Mesendoderm (in vitro differentiated cells): ENCODE measurements at regions not wholly inside any gene's neighbourhood (a gene's known extent, or its start where the extent isn't known, plus 50 kb on each side); places are given as distances from the start of the nearest gene placed in this dataset.

Experiments
- DNase-seq: peaks from one replicate; pipeline ENCODE4 v3.0.0; 2013
- H2AK5ac ChIP-seq: 2 replicates; pipeline ENCODE4 v1.6.1; 2013; ENCODE audit warnings: low read length, inconsistent platforms
- H2BK120ac ChIP-seq: 2 replicates; pipeline ENCODE4 v1.6.1; 2013; ENCODE audit warnings: low read depth, mild to moderate bottlenecking, low read length, moderate library complexity, mixed read lengths
- H2BK15ac ChIP-seq: replicated peaks from 2 replicates; pipeline ENCODE4 v1.6.1; 2013; ENCODE audit warnings: low read depth, mild to moderate bottlenecking, moderate library complexity
- H2BK5ac ChIP-seq: 2 replicates; pipeline ENCODE4 v1.6.1; 2013; ENCODE audit warnings: low read length, inconsistent platforms
- H3K18ac ChIP-seq: 2 replicates; pipeline ENCODE4 v1.6.1; 2013; ENCODE audit warnings: mild to moderate bottlenecking, low read length, mixed read lengths
- H3K23ac ChIP-seq: one replicate; pipeline ENCODE4 v1.6.1; 2013; ENCODE audit warnings: low read length
- H3K27ac ChIP-seq: 2 replicates; pipeline ENCODE4 v1.5.1; 2013; ENCODE audit warnings: low read depth, mild to moderate bottlenecking, inconsistent platforms, low read length, moderate library complexity
- H3K27me3 ChIP-seq: 2 replicates; pipeline ENCODE4 v1.6.1; 2013; ENCODE audit warnings: low read length, control low read depth, mild to moderate bottlenecking, inconsistent platforms; ENCODE audit not compliant: insufficient read depth, poor library complexity
- H3K36me3 ChIP-seq: 2 replicates; pipeline ENCODE4 v1.6.1; 2013; ENCODE audit warnings: low read length, inconsistent platforms; ENCODE audit not compliant: control insufficient read depth, insufficient read depth
- H3K4ac ChIP-seq: one replicate; pipeline ENCODE4 v1.6.1; 2013; ENCODE audit warnings: low read depth, mild to moderate bottlenecking, low read length, moderate library complexity
- H3K4me1 ChIP-seq: 2 replicates; pipeline ENCODE4 v1.6.1; 2013; ENCODE audit warnings: low read depth, low read length, inconsistent platforms; ENCODE audit not compliant: control insufficient read depth
- H3K4me2 ChIP-seq: 2 replicates; pipeline ENCODE4 v1.6.1; 2013; ENCODE audit warnings: low read length
- H3K4me3 ChIP-seq: 2 replicates; pipeline ENCODE4 v1.5.1; 2013; ENCODE audit warnings: mild to moderate bottlenecking, low read length
- H3K56ac ChIP-seq: one replicate; pipeline ENCODE4 v1.6.1; 2013; ENCODE audit warnings: low read length
- H3K79me1 ChIP-seq: 2 replicates; pipeline ENCODE4 v1.6.1; 2013; ENCODE audit warnings: low read length, inconsistent platforms
- H3K79me2 ChIP-seq: 2 replicates; pipeline ENCODE4 v1.6.1; 2013; ENCODE audit warnings: mild to moderate bottlenecking, low read length; ENCODE audit not compliant: control insufficient read depth, insufficient read depth
- H3K9ac ChIP-seq: 2 replicates; pipeline ENCODE4 v1.6.1; 2013; ENCODE audit warnings: low read length, inconsistent platforms
- H4K5ac ChIP-seq: one replicate; pipeline ENCODE4 v1.6.1; 2013; ENCODE audit warnings: low read length
- H4K8ac ChIP-seq: one replicate; pipeline ENCODE4 v1.6.1; 2013; ENCODE audit warnings: low read depth, mild to moderate bottlenecking, control low read depth, low read length, moderate library complexity
- WGBS: extraction: QIAGEN DNeasy Blood & Tissue Kit; methylation state at CpG from one replicate; pipeline ENCODE4 v1.1.7; 2013; ENCODE audit warnings: low lambda C conversion rate, missing lambda C conversion rate; ENCODE audit not compliant: insufficient coverage; ENCODE audit errors: extremely low coverage; 5-methylcytosine and 5-hydroxymethylcytosine counted together

DNA sequence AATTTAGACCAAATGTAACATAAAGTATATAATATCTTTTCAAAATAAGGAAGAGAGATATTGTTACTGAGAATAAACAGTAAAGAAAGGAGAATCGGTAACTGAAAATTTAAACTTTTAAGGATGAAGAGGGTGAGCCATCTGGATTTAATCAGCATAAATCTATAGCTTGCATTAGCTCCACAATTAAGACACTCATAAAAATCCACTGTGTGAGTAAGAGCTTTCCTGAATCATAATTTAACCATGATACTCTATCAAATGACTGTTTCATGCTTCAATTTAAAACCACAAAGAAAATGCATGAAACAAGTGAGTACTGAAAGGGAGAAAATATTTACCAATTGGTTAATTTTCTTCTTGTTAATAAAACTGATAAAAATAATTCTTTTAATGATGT lies 951.5 kb upstream of the SLIT2 start:
- Histone ChIP-seq H2BK15ac (no peak overlapping the region), H3K23ac (no peak overlapping the region), H4K8ac (no peak overlapping the region), H3K18ac (no peak overlapping the region), H3K27ac (no peak overlapping the region), H3K9ac (no peak overlapping the region), H3K79me2 (no peaks in the 10 kb centered on the region), H2BK5ac (no peak overlapping the region), H3K56ac (no peak overlapping the region), H3K4me3 (no peak overlapping the region), H3K4me2 (no peak overlapping the region), H3K27me3 (no peaks in the 10 kb centered on the region), H4K5ac (no peak overlapping the region), H3K79me1 (no peaks in the 10 kb centered on the region), H3K4ac (no peak overlapping the region), H3K4me1 (no peaks in the 10 kb centered on the region), H2AK5ac (no peak overlapping the region), H2BK120ac (no peak overlapping the region), H3K36me3 (no peaks in the 10 kb centered on the region)
- no CpG with 5 or more reads among the region's 1 CpG for WGBS
- no peak for DNase-seq

DNA sequence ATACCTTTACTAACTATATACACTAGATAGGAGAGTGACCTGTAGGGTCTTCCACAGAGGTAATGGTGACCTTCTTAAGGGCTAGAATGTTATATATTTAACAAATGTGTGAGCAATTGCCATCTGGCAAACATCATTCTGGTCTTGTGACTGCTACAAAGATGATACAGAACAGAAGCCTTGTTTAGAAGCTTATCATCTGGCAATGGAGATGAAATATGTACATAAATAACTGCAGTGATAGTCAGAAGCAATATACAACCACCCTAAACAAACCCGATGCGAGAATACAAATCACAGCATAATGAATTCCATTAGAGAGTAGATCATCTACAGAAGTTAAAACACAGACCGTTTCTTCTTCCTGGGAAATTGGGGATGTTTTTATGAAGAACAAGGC lies 952.7 kb upstream of the SLIT2 start:
- no peak for DNase-seq
- no peak overlapping the region for H2BK15ac ChIP-seq
- H3K4me2 ChIP-seq, result no peak overlapping the region
- no peaks in the 10 kb centered on the region for H3K4me1 ChIP-seq
- H3K56ac ChIP-seq, result no peak overlapping the region
- no peak overlapping the region for H2BK120ac ChIP-seq
- H3K27me3 ChIP-seq, result no peaks in the 10 kb centered on the region
- H3K23ac ChIP-seq, result no peak overlapping the region
- H3K4me3 ChIP-seq, result no peak overlapping the region
- no peak overlapping the region for H3K4ac ChIP-seq
- WGBS, result no CpG with 5 or more reads among the region's 3 CpGs
- no peak overlapping the region for H3K27ac ChIP-seq
- H3K9ac ChIP-seq, result no peak overlapping the region
- no peaks in the 10 kb centered on the region for H3K36me3 ChIP-seq
- no peak overlapping the region for H3K18ac ChIP-seq
- no peak overlapping the region for H2AK5ac ChIP-seq
- H3K79me2 ChIP-seq, result no peaks in the 10 kb centered on the region
- no peaks in the 10 kb centered on the region for H3K79me1 ChIP-seq
- no peak overlapping the region for H4K8ac ChIP-seq
- no peak overlapping the region for H2BK5ac ChIP-seq
- H4K5ac ChIP-seq, result no peak overlapping the region

GRCh38 chr4:19293781-19294180 lies 957.9 kb upstream of the SLIT2 start:
- H3K56ac ChIP-seq, result no peak overlapping the region
- no peaks in the 10 kb centered on the region for H3K27me3 ChIP-seq
- H4K8ac ChIP-seq, result no peak overlapping the region
- no peak overlapping the region for H4K5ac ChIP-seq
- H3K4me3 ChIP-seq, result no peak overlapping the region
- H3K4me1 ChIP-seq, result no peaks in the 10 kb centered on the region
- H3K9ac ChIP-seq, result no peak overlapping the region
- H3K36me3 ChIP-seq, result no peaks in the 10 kb centered on the region
- no peaks in the 10 kb centered on the region for H3K79me1 ChIP-seq
- DNase-seq, result no peak
- H3K79me2 ChIP-seq, result no peaks in the 10 kb centered on the region
- no peak overlapping the region for H2AK5ac ChIP-seq
- no peak overlapping the region for H3K27ac ChIP-seq
- WGBS, result no CpG with 5 or more reads among the region's 1 CpG
- no peak overlapping the region for H2BK120ac ChIP-seq
- H3K4me2 ChIP-seq, result no peak overlapping the region
- no peak overlapping the region for H3K18ac ChIP-seq
- H2BK5ac ChIP-seq, result no peak overlapping the region
- no peak overlapping the region for H3K4ac ChIP-seq
- no peak overlapping the region for H3K23ac ChIP-seq
- H2BK15ac ChIP-seq, result no peak overlapping the region

GRCh38 chr4:19293080-19293479 lies 958.6 kb upstream of the SLIT2 start:
- H3K27me3 ChIP-seq, result no peaks in the 10 kb centered on the region
- no peaks in the 10 kb centered on the region for H3K79me1 ChIP-seq
- no peak for DNase-seq
- no peak overlapping the region for H3K4ac ChIP-seq
- no peaks in the 10 kb centered on the region for H3K36me3 ChIP-seq
- no peak overlapping the region for H2BK15ac ChIP-seq
- H4K8ac ChIP-seq, result no peak overlapping the region
- H3K4me3 ChIP-seq, result no peak overlapping the region
- no peak overlapping the region for H2BK120ac ChIP-seq
- H2BK5ac ChIP-seq, result no peak overlapping the region
- no peak overlapping the region for H3K27ac ChIP-seq
- no peak overlapping the region for H3K18ac ChIP-seq
- WGBS, result no CpG with 5 or more reads among the region's 1 CpG
- H2AK5ac ChIP-seq, result no peak overlapping the region
- no peak overlapping the region for H3K23ac ChIP-seq
- no peak overlapping the region for H3K4me2 ChIP-seq
- H3K79me2 ChIP-seq, result no peaks in the 10 kb centered on the region
- H3K9ac ChIP-seq, result no peak overlapping the region
- H3K56ac ChIP-seq, result no peak overlapping the region
- H4K5ac ChIP-seq, result no peak overlapping the region
- H3K4me1 ChIP-seq, result no peaks in the 10 kb centered on the region

- Histone ChIP-seq H3K4me3 (no peak overlapping the region), H3K27ac (no peak overlapping the region), H4K8ac (no peak overlapping the region), H2BK5ac (no peak overlapping the region), H3K79me2 (no peaks in the 10 kb centered on the region), H2BK120ac (no peak overlapping the region), H3K36me3 (no peaks in the 10 kb centered on the region), H3K4me1 (no peaks in the 10 kb centered on the region), H3K18ac (no peak overlapping the region), H4K5ac (no peak overlapping the region), H2BK15ac (no peak overlapping the region), H3K9ac (no peak overlapping the region), H3K56ac (no peak overlapping the region), H3K4me2 (no peak overlapping the region), H3K27me3 (no peaks in the 10 kb centered on the region), H3K4ac (no peak overlapping the region), H3K23ac (no peak overlapping the region), H3K79me1 (no peaks in the 10 kb centered on the region), H2AK5ac (no peak overlapping the region)
- DNase-seq, result no peak
- WGBS, result no CpG with 5 or more reads among the region's 1 CpG
These were observed 964.8 kb upstream of the SLIT2 start for GRCh38 chr4:19286924-19287323.

DNA sequence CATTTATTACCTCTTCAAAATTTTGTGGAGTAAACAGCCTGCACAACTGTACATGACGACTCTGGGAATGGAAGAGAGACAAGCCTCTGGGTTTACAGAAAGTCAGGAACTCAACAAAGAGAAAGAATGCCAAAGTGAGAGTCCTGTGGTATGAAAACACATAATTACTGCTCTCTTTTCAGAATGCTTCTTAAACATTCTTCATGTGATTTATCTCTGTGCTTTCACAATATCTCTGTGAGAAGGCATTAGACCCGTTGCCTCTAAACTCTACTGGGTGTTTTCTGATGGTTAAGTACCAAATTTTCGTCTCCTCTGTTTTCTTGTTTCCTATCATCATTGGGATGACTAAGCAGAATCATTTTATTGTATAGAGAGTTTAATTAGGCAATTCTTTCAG lies 966.6 kb upstream of the SLIT2 start:
- H3K4me2 ChIP-seq, result no peak overlapping the region
- WGBS, result no CpG with 5 or more reads among the region's 3 CpGs
- no peaks in the 10 kb centered on the region for H3K27me3 ChIP-seq
- no peak overlapping the region for H3K18ac ChIP-seq
- no peaks in the 10 kb centered on the region for H3K4me1 ChIP-seq
- no peak overlapping the region for H2AK5ac ChIP-seq
- H3K56ac ChIP-seq, result no peak overlapping the region
- H2BK5ac ChIP-seq, result no peak overlapping the region
- H3K27ac ChIP-seq, result no peak overlapping the region
- no peaks in the 10 kb centered on the region for H3K36me3 ChIP-seq
- H3K23ac ChIP-seq, result no peak overlapping the region
- H4K8ac ChIP-seq, result no peak overlapping the region
- H2BK15ac ChIP-seq, result no peak overlapping the region
- H3K9ac ChIP-seq, result no peak overlapping the region
- no peaks in the 10 kb centered on the region for H3K79me1 ChIP-seq
- H3K4me3 ChIP-seq, result no peak overlapping the region
- H2BK120ac ChIP-seq, result no peak overlapping the region
- no peaks in the 10 kb centered on the region for H3K79me2 ChIP-seq
- no peak overlapping the region for H3K4ac ChIP-seq
- H4K5ac ChIP-seq, result no peak overlapping the region
- DNase-seq, result no peak
